ENCODE measurements at regions not wholly inside any gene's neighbourhood (a gene's known extent, or its start where the extent isn't known, plus 50 kb on each side); places are given as distances from the start of the nearest gene placed in this dataset.

DNA sequence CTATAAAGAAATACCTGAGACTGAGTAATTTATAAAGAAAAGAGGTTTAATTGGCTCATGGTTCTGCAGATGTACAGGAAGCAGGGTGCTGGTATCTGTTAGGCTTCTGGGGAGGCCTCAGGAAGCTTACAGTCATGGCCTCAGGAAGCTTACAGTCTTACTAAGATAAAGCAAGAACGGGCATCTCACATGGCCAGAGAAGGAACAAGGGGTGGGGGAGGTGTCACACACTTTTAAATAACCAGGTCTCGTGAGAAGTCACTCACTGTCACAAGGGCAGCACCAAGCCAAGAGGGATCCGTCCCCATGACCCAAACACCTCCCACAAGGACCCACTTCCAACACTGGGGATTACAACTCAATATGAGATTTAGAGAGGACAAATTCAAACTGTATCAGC is 192.8 kb upstream of the B3GAT1 start:
- TF ChIP-seq, protein P1, sequence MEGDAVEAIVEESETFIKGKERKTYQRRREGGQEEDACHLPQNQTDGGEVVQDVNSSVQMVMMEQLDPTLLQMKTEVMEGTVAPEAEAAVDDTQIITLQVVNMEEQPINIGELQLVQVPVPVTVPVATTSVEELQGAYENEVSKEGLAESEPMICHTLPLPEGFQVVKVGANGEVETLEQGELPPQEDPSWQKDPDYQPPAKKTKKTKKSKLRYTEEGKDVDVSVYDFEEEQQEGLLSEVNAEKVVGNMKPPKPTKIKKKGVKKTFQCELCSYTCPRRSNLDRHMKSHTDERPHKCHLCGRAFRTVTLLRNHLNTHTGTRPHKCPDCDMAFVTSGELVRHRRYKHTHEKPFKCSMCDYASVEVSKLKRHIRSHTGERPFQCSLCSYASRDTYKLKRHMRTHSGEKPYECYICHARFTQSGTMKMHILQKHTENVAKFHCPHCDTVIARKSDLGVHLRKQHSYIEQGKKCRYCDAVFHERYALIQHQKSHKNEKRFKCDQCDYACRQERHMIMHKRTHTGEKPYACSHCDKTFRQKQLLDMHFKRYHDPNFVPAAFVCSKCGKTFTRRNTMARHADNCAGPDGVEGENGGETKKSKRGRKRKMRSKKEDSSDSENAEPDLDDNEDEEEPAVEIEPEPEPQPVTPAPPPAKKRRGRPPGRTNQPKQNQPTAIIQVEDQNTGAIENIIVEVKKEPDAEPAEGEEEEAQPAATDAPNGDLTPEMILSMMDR (IDR thresholded peaks at IDR 0.05), result no peak
- no peak for TF ChIP-seq POLR2A (IDR thresholded peaks at IDR 0.05)

Data from uterus (tissue), 2 donors.